HG03159 (cell line): ENCODE measurements at regions not wholly inside any gene's neighbourhood (a gene's known extent, or its start where the extent isn't known, plus 50 kb on each side); places are given as distances from the start of the nearest gene placed in this dataset.

Experiments
- ATAC-seq: cut with Tn5 transposase; IDR thresholded peaks from one replicate; pipeline ENCODE4 v1.9.1; 2021; ENCODE audit warnings: mild to moderate bottlenecking, moderate library complexity; ENCODE audit not compliant: unreplicated experiment

DNA sequence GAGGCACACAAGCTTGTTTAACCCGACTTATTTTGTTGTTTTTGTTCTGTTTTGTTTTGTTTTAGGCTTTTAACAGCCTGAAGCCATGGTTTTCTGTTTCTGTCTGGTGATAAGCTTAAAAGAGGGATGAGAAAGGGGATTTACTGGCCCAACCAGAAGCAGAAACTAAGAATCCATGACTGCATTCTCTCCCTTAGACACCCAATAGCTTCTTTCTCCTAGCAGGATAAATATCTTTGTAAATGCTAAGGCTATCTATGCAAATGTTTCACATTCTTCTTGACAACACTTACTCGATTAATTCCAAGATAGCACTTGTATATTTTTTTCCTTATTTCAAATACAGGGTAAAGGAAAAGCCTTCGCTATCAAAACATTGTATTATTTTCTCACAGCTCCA is 53.7 kb upstream of the SMAD1 start:
- ATAC-seq: no peak

DNA sequence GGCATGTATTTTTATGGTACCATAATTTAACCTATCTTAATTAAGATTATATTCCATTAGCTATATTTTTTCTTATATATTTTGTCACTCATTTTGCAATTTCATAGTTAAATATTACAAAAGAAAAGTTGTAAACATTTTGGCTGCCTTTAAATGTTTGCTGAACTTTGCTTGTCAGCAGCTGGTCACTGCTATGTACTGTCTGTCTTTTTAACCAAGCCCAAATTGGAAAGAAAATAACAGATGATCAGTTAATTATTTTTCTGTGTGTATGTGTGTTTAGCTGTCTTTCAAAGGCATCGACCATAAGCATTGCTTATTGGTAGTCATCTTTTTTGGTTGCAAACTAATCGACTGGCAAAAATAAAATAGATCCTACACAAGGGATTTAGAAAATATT is 54.4 kb upstream of the SMAD1 start:
- ATAC-seq: no peak

DNA sequence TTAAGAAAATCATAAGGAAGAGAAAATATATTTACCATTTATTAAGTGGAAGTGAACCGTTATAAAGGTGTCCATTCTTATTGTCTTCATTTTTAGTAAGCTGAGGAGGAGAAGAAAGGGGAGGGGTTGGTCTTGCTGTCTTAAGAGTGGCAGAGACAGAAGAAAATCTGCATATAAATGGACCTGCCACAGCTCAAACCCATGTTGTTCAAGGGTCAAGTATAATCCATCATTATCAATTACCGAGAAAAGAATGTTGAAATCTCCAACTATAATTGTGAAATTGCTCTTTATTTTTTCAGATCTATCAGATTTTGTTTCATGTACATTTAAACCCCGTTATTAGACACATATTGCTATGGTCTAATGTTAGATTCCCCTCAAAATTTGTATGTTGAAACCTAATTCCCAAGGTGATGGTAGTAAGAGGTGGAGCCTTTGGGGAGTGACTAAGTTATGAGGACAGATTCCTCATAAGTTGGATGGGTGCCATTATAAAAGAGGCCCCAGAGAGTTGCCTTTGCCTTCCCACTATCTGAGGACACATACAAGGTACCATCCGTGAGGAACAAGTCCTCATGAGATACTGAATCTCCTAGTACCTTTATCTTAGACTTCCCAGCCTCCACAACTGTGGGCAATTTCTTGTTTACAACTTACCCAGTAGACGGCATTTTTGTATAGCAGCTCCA is 58.5 kb upstream of the SMAD1 start:
- ATAC-seq: no peak

DNA sequence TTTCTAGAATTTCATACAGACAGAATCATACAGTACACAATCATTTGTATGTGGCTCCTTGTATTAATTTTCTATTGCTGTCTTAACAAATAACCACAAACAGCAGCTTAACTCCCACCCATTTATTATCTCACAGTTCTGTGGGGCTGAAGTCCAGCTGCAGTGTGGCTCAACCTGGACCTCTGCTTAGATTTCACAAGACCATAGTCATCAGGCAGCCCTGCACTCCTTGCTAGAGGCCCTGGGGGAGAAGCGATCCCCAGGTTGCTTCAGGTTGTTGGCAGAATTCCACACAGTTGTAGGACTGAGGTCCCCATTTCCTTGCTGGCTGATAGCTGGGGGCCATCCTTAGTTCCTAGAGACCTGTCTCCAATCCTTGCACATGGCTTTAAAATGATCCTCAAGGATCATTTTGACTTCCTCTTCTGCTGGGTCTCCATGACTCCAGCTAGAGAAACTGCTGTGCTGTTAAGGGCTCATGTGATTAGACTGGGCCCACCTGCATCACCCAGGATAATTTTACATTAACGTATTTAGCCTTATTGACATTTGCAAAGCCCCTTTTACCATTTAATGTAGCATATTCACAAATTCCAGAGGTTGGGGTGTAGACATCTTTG is 60.9 kb upstream of the SMAD1 start:
- ATAC-seq: no peak

DNA sequence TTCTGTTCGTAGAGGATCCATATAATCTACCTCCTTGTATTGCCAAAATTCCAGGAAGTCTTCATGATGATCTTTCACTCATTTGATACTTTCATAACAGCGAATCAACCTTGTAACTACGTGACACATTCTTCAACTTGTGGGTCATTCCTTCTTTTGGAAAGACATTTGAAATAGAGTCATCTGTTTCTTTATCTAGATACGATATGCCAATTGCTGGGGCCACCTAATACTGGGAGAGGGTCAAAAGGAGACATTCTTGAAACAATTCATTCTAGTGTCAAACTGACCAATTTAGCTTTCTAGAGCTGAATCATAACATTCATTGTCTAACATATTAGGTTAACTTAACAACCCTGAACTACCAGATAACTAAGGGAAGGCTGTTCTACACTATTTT is 62.9 kb upstream of the SMAD1 start:
- ATAC-seq: no peak

DNA sequence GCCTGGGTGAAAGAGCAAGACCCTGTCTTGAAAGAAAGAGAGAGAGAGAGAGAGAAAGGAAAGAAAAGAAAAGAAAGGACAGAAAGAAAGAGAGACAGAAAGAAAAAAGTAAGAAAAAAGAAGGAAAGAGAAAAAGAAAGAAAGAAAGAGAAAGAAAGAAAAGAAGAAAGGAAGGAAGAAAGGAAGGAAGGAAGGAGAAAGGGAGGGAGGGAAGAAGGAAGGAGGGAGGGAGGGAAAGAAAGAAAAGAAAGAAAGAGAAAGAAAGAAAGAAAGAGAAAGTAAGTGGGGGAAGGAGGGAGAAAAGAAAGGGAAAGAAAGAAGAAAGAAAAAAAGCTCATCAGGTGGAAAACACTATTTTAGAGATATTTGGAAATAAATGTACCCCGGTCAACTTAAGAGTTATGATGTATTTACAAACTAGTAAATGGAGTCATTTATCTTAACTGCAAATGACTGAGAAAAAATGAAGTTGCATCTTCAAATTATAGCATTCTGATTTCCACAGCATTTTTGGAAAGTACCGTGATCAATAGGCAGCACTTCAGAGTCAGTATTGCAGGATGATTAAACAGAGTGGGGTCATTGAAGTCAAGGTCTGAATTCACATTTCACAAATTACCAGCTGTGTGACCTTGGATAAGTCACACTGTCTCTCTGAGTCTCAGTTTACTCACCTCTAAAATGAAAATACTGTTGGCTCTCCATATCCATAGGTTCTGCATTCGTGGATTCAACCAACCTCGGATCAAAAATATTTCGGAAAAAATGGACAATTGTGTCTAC is 64.1 kb upstream of the SMAD1 start:
- ATAC-seq: no peak

DNA sequence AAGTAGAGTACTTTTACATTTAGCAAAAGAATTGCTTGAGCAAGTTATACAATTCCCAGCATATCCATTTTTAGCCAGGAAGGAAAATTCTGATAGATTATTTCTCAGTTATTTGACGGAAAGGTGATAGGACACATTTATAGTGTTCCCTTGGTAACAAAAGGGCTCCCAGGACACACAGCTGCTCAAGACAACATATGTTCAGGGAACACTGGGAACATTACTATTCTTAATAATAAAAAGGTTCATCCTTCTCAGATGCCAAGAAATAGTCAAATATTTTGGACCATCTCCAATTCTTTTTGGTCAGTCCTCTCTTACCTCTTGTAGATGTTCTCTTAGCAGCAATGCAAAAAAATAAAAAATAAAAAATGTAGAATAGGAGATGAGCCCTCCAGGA is 66.8 kb upstream of the SMAD1 start:
- ATAC-seq: no peak

DNA sequence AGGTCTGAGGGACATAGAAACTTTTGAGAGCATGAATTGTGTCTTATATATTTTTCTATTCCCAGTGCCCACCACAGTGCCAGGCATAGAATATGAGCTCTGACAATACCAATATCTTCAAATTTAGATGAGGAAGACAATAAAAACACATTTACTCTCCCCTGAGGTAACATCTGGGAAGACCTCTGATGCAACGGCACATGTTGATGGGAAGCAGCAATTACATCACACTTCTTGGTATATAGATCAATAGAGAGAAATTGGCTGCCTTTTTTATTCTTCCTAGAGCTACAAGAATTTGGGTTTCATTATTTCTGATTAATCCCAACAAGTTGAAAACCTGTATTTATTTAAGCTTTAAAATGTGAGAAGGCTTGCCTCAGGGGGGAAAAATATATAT is 67.4 kb upstream of the SMAD1 start:
- no peak for ATAC-seq

DNA sequence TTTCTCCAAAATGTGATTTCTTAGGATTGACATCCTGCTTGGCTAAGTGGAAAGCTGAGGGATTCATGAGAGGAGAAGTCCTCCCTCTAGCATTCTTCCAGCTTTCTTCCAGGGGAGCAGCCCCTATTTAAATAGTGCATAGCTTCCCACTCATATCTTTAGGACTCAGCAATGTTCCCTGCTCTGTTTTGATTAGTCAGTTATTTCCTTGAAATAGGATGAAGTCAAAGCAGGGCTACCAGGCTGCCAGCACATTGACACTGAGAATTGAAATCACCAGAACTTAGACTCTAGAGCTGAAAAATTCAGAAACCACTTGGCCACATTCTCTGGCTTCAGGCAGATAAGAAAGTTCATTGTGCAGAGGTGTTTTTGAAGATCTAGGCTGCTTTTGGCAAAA is 74.7 kb upstream of the SMAD1 start:
- no peak for ATAC-seq

DNA sequence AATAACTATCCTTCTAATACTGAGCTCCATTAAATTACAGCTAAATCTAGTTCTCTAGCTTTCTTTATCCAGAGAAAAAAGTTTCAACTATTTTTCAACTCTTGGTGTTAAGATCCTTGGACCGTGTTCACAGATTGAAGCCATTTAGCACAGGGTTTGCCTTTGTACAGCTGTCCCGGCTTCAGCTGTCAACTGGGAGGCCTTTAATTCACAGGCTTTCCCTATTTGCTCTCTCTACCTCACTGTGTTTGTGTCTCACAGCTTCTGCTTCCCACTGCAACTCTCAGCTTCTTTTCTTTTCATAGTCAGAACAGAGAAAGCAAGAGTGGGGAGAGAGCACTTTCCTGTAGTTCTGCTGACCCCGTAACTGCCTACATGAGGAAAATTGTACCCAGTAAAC is 76.9 kb upstream of the SMAD1 start:
- no peak for ATAC-seq

DNA sequence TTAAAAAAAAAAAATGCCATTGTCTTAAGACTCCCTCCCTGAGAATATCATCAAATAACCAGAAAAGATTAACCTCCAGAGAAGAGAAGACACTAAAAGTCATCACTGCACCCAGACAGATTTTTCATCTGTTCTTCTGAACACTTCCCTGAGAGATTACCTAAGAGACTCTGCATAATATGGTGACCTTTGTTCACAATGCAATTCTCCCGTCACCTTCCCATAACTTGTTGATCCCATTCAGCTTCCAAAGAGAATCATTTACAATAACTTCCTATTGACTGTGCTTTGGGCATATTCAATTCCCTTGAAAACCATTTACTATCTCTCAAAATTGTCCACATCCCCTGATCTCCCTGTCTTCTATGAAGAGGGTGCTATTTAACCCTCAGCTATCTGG is 85.1 kb upstream of the SMAD1 start:
- no peak for ATAC-seq

DNA sequence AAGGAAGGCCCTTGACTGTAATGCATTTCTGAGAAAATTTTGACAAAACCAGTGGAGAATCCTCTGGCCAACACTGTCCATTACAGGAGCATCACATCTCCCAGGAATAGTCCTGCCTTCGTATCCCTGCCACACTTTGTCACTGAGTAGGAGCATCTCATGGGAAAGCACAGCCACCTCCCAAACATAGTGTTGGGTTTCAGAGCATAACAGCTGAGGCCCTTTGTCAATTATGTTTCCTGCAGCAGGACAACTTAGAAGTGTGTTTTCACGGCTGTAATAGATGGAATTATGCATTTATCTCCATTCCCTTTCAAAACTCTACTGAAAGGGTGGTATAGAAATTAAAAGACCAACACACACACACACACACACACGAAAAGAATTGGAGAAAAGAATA is 91.1 kb upstream of the SMAD1 start:
- no peak for ATAC-seq

DNA sequence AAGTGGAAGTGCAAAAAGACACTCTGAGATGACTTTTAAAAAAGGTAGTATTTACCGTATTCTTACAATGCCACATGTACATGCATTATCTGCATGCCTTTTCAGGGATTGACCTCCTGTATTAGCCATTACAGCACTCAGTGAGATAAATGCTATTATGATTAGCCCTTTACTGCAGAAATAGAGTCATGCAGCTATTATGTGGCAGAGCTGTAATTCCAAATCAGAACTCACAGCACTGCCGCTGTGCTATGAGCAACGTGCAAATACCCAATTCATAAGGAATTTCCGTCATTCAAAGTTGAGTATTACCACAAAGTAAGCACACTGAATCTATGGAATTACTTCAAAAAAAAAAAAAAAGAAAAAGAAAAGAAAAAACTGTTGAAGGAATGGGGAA is 92.1 kb upstream of the SMAD1 start:
- no peak for ATAC-seq

DNA sequence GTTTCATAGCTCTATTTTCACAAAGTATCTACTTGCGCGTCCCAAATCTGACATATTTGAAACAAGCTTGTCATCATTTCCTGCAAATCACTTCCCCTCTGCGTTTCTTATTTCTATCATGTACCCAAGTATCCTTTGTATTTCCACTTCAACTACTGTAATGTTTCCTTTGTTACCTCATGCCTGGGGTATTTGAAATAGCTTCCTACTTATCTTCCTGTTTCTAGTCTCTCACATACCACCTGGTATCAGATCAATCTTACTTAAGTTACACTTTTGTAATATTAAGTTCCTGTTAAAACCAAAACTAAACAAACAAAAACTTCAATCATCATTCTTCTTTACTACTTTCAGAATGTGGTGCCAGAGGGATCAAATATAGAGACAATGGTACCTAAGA is 93.6 kb upstream of the SMAD1 start:
- no peak for ATAC-seq

DNA sequence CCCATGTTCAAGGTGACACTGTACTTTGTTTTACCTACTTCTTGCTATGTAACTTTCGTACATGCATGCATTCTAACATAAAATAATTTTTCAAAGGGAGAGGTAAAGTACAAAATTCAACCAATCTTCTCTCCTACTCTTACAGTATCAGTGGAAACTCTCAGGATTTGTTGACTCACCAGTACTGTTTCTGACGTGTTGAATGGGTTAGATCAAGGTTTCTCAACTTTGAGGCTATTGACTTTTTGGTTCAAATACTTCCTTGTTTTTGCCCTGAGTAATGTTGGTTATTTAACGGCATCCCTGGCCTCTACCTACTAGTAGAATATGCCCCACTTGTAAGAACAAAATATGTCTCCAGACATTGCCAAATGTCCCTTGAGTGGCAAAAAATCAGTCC is 94.6 kb upstream of the SMAD1 start:
- ATAC-seq: no peak

DNA sequence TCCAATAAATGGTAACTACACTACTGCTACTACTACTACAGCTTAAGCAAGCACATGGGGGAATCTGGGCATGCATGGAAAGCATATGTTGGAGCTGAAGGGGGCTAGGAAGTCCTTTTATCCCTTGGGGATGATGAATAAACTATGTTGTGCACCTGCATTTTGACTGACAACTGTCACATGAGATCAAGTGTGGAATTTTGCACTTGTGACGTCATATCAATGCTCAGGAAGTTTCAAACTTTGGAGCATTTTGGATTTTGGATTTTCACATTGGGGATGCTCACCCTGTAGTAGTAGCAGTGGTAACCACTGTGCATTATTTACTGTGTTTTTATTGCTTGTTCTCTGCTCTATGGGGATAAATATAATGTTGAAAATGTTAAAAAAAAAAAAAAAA is 100.5 kb upstream of the SMAD1 start:
- ATAC-seq: no peak

DNA sequence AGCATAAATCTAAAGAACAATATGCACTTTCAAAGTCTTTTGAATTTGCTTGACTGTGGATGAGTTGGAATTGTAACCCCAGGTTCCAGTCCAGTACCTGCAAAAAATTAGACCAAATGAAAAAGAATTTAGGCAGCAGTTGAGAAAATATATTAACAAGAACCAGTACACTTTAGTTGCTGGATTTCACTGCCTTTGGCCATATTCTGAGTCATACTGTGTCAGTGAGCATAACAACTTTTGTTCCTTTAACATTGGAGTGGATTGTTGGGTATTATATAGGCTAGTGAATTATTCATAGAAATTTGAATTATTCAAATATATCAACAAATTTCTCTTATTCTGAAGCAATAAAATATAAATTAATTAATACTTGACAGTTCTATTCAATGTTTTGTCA is 101.5 kb upstream of the SMAD1 start:
- ATAC-seq: no peak

DNA sequence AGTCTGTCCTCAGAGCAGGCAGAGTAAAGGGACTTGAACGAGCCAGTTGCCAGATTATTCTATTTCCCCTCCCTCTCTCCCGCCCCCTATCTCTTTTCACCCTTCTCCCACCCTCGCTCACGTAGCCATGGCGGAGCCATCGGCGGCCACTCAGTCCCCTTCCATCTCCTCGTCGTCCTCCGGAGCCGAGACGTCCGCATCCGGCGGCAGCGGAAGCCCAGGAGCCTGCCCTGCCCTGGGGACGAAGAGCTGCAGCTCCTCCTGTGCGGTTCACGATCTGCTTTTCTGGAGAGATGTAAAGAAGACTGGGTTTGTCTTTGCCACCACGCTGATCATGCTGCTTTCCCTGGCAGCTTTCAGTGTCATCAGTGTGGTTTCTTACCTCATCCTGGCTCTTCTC is 106.2 kb upstream of the SMAD1 start:
- ATAC-seq: no peak

DNA sequence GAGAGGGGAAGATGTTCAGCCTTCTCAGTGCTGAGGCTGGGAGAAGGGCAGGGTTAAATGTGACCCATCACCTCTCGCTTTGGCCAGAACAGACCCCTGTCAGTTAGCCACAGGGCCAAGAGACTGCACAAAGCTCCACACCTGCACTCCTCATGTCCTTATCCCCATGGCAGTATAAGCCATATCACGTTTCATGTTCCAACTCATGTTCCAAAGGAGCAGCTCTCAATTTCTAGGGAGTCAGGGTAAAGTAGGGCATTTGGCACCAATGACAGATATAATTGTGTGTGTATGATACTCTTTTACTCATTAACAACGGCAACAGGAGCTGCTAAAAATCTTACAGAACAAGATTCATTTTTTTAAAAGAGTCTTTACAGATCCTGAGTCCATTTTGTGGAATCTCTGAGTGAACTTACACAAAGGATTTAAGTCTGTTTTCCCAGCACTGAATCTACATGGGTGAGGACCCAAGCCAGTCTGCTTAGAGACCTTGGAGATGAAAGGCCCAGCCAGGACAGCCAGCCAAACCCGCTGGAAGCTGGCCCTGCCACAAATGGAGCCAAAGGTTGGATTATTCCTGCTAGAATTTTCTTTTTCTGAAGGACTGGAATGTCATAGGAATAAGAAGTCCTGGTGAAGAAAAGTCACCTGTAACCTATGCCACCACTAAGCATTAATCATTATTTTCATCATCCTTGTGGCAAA is 129.1 kb upstream of the SMAD1 start:
- ATAC-seq: no peak

DNA sequence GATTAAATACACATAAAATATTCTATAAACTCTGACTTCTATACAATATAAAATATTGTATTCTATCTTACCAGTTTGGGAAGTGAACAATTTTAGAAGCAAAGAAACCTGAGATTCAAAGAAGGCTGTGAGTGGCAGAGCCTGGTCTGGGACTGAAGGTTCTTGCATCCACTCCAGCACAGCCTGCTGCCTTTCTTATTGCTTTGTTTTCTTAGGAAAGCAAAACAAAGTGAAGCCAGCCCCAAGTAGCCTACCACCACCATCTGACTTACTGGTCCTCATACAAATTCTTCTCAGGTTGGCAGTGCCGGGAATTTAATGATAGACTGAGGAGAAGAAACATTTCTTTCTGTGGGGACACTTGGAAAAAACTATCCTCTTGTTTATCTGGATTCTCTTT is 129.7 kb upstream of the SMAD1 start:
- ATAC-seq: no peak

DNA sequence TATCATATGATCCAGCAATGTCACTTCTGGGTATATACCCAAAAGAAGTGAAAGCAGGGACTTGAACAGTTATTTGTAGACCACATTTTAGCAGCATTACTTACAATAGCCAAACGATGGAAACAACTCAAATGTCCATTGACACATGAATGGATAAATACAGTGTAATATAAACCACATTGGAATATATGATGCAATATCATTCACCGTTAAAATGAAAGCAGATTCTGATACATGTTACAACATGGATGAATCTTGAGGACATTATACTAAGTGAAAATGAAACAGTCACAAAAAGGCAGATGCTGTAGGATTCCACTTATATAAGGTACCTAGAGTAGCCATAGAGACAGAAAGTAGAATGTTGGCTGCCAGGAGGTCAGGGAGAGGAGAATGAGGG is 130.5 kb upstream of the SMAD1 start:
- no peak for ATAC-seq

DNA sequence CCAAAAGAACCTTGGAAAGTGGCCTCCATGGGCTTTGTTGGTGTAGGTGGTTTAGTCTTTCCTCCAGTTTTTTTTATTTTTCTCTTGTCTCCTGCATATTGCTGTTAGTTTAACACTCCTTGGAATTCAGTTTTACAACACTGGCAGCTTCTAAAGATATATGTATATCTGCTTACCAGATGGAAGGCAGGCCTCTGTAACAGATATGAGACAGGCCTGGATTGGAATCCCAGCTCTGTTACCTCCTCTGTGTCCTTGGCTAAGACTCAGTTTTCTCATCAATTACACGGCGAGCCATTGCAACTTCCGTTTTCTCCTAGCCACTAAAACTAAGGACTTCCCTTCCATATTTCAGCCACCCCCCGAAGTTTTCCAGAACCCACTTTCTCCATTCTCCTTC is 133.4 kb upstream of the SMAD1 start:
- no peak for ATAC-seq
